PC-3 (cell line): ENCODE measurements at regions not wholly inside any gene's neighbourhood (a gene's known extent, or its start where the extent isn't known, plus 50 kb on each side); places are given as distances from the start of the nearest gene placed in this dataset.

ENCODE experiments used
- EZH2 ChIP-seq: fragments of 300-600 bp; sonication (generic); IDR thresholded peaks from one replicate; pipeline ENCODE4 v1.6.1; 2017; ENCODE audit warnings: antibody characterized with exemption, mild to moderate bottlenecking, low read length; ENCODE audit not compliant: unreplicated experiment
- EZH2phosphoT487 ChIP-seq: fragments of 300-600 bp; sonication (generic); IDR thresholded peaks from 2 replicates; pipeline ENCODE4 v1.6.1; 2018; ENCODE audit warnings: mild to moderate bottlenecking, antibody characterized with exemption, low read length, borderline replicate concordance
- TF ChIP-seq, protein P1 (sequence below): fragments of 300-600 bp; sonication (generic); conservative IDR thresholded peaks from 2 replicates; pipeline ENCODE4 v1.5.1; 2017; ENCODE audit warnings: antibody characterized with exemption, low read depth, mild to moderate bottlenecking, low read length

DNA sequence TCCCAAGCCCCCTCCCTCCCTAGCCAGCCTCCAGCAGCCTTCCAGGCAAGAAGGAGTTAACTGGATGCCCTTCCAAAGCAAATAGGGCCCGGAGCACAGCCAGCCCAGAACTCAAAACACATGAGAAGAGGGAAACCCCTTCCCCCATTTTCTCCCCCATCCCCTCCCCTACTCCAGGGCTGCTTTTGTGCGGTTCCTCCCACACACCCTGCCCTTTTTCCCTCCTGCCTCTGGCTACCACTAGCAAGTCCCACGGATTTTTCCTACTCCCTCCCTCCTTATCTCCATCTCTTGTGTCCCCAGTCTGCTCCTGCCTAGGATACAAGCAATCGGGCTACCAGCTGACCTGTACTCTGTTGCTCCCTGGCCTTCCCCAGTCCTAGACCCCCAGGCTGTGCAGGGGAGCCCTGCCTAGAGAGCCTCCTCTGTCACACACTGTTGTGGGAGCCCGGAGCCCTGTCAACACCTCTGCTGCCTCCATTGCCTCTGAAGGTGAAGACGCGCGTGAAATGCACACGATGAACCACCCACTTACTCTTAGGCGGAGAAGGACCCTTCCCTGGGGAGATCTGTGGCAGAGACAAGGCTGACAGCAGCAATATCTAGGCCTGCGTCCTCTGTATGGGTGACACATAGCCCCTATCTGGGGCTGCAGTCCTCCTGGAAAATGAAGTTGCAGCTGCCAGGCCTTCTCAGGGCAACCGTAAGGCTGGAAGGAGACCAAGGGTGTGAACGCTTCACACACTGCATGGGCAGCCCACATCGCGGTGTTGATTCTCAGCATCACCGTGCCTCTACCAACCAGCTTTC, 282.8 kb downstream of the MN1 start:
- TF ChIP-seq, protein P1, sequence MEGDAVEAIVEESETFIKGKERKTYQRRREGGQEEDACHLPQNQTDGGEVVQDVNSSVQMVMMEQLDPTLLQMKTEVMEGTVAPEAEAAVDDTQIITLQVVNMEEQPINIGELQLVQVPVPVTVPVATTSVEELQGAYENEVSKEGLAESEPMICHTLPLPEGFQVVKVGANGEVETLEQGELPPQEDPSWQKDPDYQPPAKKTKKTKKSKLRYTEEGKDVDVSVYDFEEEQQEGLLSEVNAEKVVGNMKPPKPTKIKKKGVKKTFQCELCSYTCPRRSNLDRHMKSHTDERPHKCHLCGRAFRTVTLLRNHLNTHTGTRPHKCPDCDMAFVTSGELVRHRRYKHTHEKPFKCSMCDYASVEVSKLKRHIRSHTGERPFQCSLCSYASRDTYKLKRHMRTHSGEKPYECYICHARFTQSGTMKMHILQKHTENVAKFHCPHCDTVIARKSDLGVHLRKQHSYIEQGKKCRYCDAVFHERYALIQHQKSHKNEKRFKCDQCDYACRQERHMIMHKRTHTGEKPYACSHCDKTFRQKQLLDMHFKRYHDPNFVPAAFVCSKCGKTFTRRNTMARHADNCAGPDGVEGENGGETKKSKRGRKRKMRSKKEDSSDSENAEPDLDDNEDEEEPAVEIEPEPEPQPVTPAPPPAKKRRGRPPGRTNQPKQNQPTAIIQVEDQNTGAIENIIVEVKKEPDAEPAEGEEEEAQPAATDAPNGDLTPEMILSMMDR: no peak
- TF ChIP-seq EZH2 (no peak), EZH2phosphoT487 (no peak)
